ENCODE measurements at regions not wholly inside any gene's neighbourhood (a gene's known extent, or its start where the extent isn't known, plus 50 kb on each side); places are given as distances from the start of the nearest gene placed in this dataset.

- TF ChIP-seq CREB1 (IDR thresholded peaks at IDR 0.05; ENCODE audit: low read depth) (no peak), RAD21 (IDR thresholded peaks at IDR 0.05; ENCODE audit: low read depth) (peak; percentile 61)
These were observed 116.8 kb upstream of the COX7C start for GRCh38 chr5:86500947-86501346.

- TF ChIP-seq NFIC (IDR thresholded peaks at IDR 0.05): no peak
- no peak for TF ChIP-seq RAD21 (IDR thresholded peaks at IDR 0.05; ENCODE audit: low read depth)
- no peak for TF ChIP-seq REST (IDR thresholded peaks at IDR 0.05; ENCODE audit: low read depth)
- no peak for TF ChIP-seq ZBTB7A (IDR thresholded peaks at IDR 0.05; ENCODE audit: low read depth)
- no peak for TF ChIP-seq MAX (IDR thresholded peaks at IDR 0.05)
- no peak for TF ChIP-seq YY1 (IDR thresholded peaks at IDR 0.05; ENCODE audit: low read depth)
- no peak for TF ChIP-seq TEAD4 (IDR thresholded peaks at IDR 0.05)
- no peak for TF ChIP-seq EP300 (IDR thresholded peaks at IDR 0.05; ENCODE audit: borderline replicate concordance)
These were observed 110.2 kb upstream of the COX7C start for GRCh38 chr5:86507574-86507973.

- TF ChIP-seq TCF12 (IDR thresholded peaks at IDR 0.05; ENCODE audit: low read depth) (no peak), EGR1 (IDR thresholded peaks at IDR 0.05) (no peak), CREB1 (IDR thresholded peaks at IDR 0.05; ENCODE audit: low read depth) (no peak), ZBTB7A (IDR thresholded peaks at IDR 0.05; ENCODE audit: low read depth) (no peak)
These were observed 94.0 kb upstream of the COX7C start for GRCh38 chr5:86523718-86524117.

- no peak for TF ChIP-seq NFIC (IDR thresholded peaks at IDR 0.05)
These were observed 92.1 kb upstream of the COX7C start for GRCh38 chr5:86525622-86526021.

DNA sequence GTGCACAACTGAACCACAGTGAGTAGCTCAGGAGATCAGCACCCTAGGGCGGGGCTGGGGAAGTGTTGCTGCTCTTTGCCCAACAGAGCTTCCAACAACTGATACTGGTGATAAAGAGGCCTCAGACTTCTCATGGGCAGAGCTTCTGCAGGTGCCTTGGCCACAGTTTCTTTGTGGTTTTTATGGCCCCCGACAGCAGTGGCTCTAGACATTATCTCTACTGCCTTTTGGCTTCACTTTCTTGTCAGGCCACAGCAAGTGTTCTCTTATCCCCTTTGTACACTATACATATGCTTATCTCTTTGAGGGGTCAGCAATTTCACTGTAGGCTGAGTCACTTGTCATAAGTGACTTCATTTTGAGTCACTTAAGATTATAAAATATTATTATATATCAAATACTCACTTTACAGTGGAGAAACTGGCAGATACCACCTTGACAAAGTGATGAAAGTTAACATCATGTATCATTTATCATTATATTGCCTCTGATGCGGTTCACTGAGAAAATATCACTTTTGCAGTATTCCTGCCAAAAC lies 90.9 kb upstream of the COX7C start:
- TF ChIP-seq ZBTB7A (IDR thresholded peaks at IDR 0.05; ENCODE audit: low read depth): no peak
- no peak for TF ChIP-seq REST (IDR thresholded peaks at IDR 0.05; ENCODE audit: low read depth)
- TF ChIP-seq CEBPB (IDR thresholded peaks at IDR 0.05): no peak
- TF ChIP-seq MAX (IDR thresholded peaks at IDR 0.05): no peak
- no peak for TF ChIP-seq USF1 (IDR thresholded peaks at IDR 0.05)
- no peak for TF ChIP-seq TCF12 (IDR thresholded peaks at IDR 0.05; ENCODE audit: low read depth)
- no peak for TF ChIP-seq FOXM1 (IDR thresholded peaks at IDR 0.05; ENCODE audit: borderline replicate concordance, low read depth)
- TF ChIP-seq TAF1 (IDR thresholded peaks at IDR 0.05; ENCODE audit: low read depth): no peak
- no peak for TF ChIP-seq YY1 (IDR thresholded peaks at IDR 0.05; ENCODE audit: low read depth)
- TF ChIP-seq CREB1 (IDR thresholded peaks at IDR 0.05; ENCODE audit: low read depth): no peak
- no peak for TF ChIP-seq EGR1 (IDR thresholded peaks at IDR 0.05)
- no peak for TF ChIP-seq EP300 (IDR thresholded peaks at IDR 0.05; ENCODE audit: borderline replicate concordance)
- TF ChIP-seq TEAD4 (IDR thresholded peaks at IDR 0.05): no peak

GRCh38 chr5:86532429-86532828 lies 85.3 kb upstream of the COX7C start:
- TF ChIP-seq CREB1 (IDR thresholded peaks at IDR 0.05; ENCODE audit: low read depth) (no peak), REST (IDR thresholded peaks at IDR 0.05; ENCODE audit: low read depth) (no peak), NFIC (IDR thresholded peaks at IDR 0.05) (no peak), USF1 (IDR thresholded peaks at IDR 0.05) (no peak)
